Anterior cingulate cortex (tissue), 58 donors: ENCODE measurements at regions not wholly inside any gene's neighbourhood (a gene's known extent, or its start where the extent isn't known, plus 50 kb on each side); places are given as distances from the start of the nearest gene placed in this dataset.
"Not testable (repeated sequence)": the region's sequence is repeated elsewhere in the genome, so short reads cannot be mapped to it uniquely, and the experiment has no call there.

ENCODE experiments used
- DNase-seq, 58 donors: peaks; one replicate each; lab custom pipeline; 2025; lab: John Stamatoyannopoulos, UW

GRCh38 chrX:95953564-95953963 lies 731.1 kb upstream of the DIAPH2 start:
- no peak for DNase-seq

- no peak for DNase-seq
Observed at GRCh38 chrX:95956745-95957144, 727.9 kb upstream of the DIAPH2 start.

GRCh38 chrX:95973456-95974095 lies 711.1 kb upstream of the DIAPH2 start:
- DNase-seq: not testable (repeated sequence)

GRCh38 chrX:95974096-95974470 lies 710.6 kb upstream of the DIAPH2 start:
- no peak for DNase-seq

GRCh38 chrX:95974890-95975289 lies 709.8 kb upstream of the DIAPH2 start:
- DNase-seq: no peak

- DNase-seq: no peak
Observed at GRCh38 chrX:95995583-95995982, 689.1 kb upstream of the DIAPH2 start.

- no peak for DNase-seq
Observed at GRCh38 chrX:95996294-95996693, 688.3 kb upstream of the DIAPH2 start.

GRCh38 chrX:96002431-96002830 lies 682.2 kb upstream of the DIAPH2 start:
- no peak for DNase-seq

- no peak for DNase-seq
Observed at GRCh38 chrX:96004386-96004785, 680.3 kb upstream of the DIAPH2 start.

- no peak for DNase-seq
Observed at GRCh38 chrX:96006281-96006680, 678.4 kb upstream of the DIAPH2 start.

- peak in 8 of 58 donors; percentile 0 to 4 (median 0) for DNase-seq
Observed at GRCh38 chrX:96027407-96027806, 657.2 kb upstream of the DIAPH2 start.

- no peak for DNase-seq
Observed at GRCh38 chrX:96052078-96052477, 632.6 kb upstream of the DIAPH2 start.

- DNase-seq: no peak
Observed at GRCh38 chrX:96081891-96082290, 602.8 kb upstream of the DIAPH2 start.

- no peak for DNase-seq
Observed at GRCh38 chrX:96094616-96095015, 590.0 kb upstream of the DIAPH2 start.

GRCh38 chrX:96098471-96098870 lies 586.2 kb upstream of the DIAPH2 start:
- DNase-seq: no peak

GRCh38 chrX:96102997-96103396 lies 581.6 kb upstream of the DIAPH2 start:
- DNase-seq: peak in 6 of 58 donors; percentile 0 to 29 (median 0)

GRCh38 chrX:96112689-96113088 lies 572.0 kb upstream of the DIAPH2 start:
- DNase-seq: no peak

GRCh38 chrX:96126182-96126581 lies 558.5 kb upstream of the DIAPH2 start:
- no peak for DNase-seq

- DNase-seq: not testable (repeated sequence)
Observed at GRCh38 chrX:96128058-96128457, 556.6 kb upstream of the DIAPH2 start.

- DNase-seq: no peak
Observed at GRCh38 chrX:96140796-96141195, 543.8 kb upstream of the DIAPH2 start.

GRCh38 chrX:96147681-96148080 lies 537.0 kb upstream of the DIAPH2 start:
- DNase-seq: no peak

- no peak for DNase-seq
Observed at GRCh38 chrX:96170626-96171025, 514.0 kb upstream of the DIAPH2 start.

- DNase-seq: no peak
Observed at GRCh38 chrX:96176921-96177320, 507.7 kb upstream of the DIAPH2 start.
